ENCODE measurements at regions not wholly inside any gene's neighbourhood (a gene's known extent, or its start where the extent isn't known, plus 50 kb on each side); places are given as distances from the start of the nearest gene placed in this dataset.

GRCh38 chr2:139353874-139354273 is 573.7 kb upstream of the NXPH2 start:
- no peak overlapping the region for H3K4me3 ChIP-seq (ENCODE audit: low read depth, low read length)
- TF ChIP-seq, protein P1, sequence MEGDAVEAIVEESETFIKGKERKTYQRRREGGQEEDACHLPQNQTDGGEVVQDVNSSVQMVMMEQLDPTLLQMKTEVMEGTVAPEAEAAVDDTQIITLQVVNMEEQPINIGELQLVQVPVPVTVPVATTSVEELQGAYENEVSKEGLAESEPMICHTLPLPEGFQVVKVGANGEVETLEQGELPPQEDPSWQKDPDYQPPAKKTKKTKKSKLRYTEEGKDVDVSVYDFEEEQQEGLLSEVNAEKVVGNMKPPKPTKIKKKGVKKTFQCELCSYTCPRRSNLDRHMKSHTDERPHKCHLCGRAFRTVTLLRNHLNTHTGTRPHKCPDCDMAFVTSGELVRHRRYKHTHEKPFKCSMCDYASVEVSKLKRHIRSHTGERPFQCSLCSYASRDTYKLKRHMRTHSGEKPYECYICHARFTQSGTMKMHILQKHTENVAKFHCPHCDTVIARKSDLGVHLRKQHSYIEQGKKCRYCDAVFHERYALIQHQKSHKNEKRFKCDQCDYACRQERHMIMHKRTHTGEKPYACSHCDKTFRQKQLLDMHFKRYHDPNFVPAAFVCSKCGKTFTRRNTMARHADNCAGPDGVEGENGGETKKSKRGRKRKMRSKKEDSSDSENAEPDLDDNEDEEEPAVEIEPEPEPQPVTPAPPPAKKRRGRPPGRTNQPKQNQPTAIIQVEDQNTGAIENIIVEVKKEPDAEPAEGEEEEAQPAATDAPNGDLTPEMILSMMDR (IDR thresholded peaks at IDR 0.05; ENCODE audit: borderline replicate concordance, insufficient read depth, low read depth, low read length) = no peak

GRCh38 chr2:139317259-139317658 is 537.1 kb upstream of the NXPH2 start:
- TF ChIP-seq, protein P1 (IDR thresholded peaks at IDR 0.05; ENCODE audit: borderline replicate concordance, insufficient read depth, low read depth, low read length) = no peak
- H3K4me3 ChIP-seq (ENCODE audit: low read depth, low read length) = no peak overlapping the region

GRCh38 chr2:139314059-139314458 is 533.9 kb upstream of the NXPH2 start:
- TF ChIP-seq, protein P1 (IDR thresholded peaks at IDR 0.05; ENCODE audit: borderline replicate concordance, insufficient read depth, low read depth, low read length) = no peak
- H3K4me3 ChIP-seq (ENCODE audit: low read depth, low read length) = no peak overlapping the region

- no peak overlapping the region for H3K4me3 ChIP-seq (ENCODE audit: low read depth, low read length)
- TF ChIP-seq, protein P1 (IDR thresholded peaks at IDR 0.05; ENCODE audit: borderline replicate concordance, insufficient read depth, low read depth, low read length) = no peak
These were observed 516.6 kb upstream of the NXPH2 start for GRCh38 chr2:139296672-139297209.

DNA sequence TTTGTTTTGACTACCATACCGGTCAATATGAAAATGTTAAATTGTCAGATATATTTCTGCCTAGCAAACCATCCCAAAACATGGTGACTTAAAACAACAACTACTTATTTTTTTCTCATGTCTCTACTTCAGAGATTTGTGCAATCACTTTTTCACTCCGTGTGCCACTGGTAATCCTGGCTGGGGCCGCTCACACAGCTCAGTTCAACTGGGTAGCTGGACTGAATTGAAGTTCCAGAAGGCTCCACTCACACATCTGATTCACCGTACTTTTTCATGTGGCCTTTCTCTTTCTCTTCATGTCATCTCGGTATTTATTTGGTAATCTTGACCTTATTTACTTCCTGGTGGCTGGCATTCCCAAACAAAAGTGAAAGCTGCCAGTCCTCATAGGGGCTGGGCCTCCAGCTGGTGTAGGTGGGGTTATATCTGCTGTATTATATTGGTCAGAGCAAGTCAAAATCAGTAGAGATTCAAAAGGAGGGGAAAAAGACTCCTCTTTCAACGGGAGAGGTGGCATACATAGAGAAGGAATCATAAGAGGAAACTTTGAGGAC is 513.9 kb upstream of the NXPH2 start:
- H3K4me3 ChIP-seq (ENCODE audit: low read depth, low read length) = no peak overlapping the region
- TF ChIP-seq, protein P1 (IDR thresholded peaks at IDR 0.05; ENCODE audit: borderline replicate concordance, insufficient read depth, low read depth, low read length) = no peak

DNA sequence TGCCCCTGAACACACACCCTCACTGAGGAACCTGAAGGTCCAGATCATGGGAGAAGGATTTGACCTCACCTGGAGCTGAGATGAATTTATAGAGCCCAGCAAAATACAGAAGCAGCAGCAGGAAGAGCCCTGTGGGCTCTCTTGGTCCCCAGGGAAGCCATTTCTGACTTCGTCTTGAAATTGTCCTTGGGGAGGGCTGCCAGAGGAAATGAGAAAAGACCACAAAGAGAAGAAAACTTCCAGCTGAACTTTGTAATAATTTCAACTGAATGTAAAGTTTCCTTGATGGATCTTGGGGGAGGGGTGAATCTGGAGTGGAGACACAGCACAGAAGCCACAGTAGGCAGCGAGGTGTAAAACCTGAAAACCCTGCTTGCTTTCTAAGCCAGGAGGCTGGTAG is 500.9 kb upstream of the NXPH2 start:
- TF ChIP-seq, protein P1 (IDR thresholded peaks at IDR 0.05; ENCODE audit: borderline replicate concordance, insufficient read depth, low read depth, low read length) = no peak
- no peak overlapping the region for H3K4me3 ChIP-seq (ENCODE audit: low read depth, low read length)

- TF ChIP-seq, protein P1 (IDR thresholded peaks at IDR 0.05; ENCODE audit: borderline replicate concordance, insufficient read depth, low read depth, low read length) = no peak
- no peak overlapping the region for H3K4me3 ChIP-seq (ENCODE audit: low read depth, low read length)
These were observed 491.7 kb upstream of the NXPH2 start for GRCh38 chr2:139271879-139272278.

All from GM12875 (cell line).